ENCODE measurements at regions not wholly inside any gene's neighbourhood (a gene's known extent, or its start where the extent isn't known, plus 50 kb on each side); places are given as distances from the start of the nearest gene placed in this dataset.

- no peak for DNase-seq (ENCODE audit: low spot score)
These were observed 221.7 kb upstream of the TMC3 start for GRCh38 chr15:81595752-81596151.

- no peak for DNase-seq (ENCODE audit: low spot score)
These were observed 215.7 kb upstream of the TMC3 start for GRCh38 chr15:81589671-81590070.

GRCh38 chr15:81575436-81576123, 201.6 kb upstream of the TMC3 start:
- no peak for DNase-seq (ENCODE audit: low spot score)

GRCh38 chr15:81573098-81573746, 199.2 kb upstream of the TMC3 start:
- DNase-seq (ENCODE audit: low spot score): peak; percentile 43

- DNase-seq (ENCODE audit: low spot score): no peak
These were observed 198.2 kb upstream of the TMC3 start for GRCh38 chr15:81572190-81572589.

GRCh38 chr15:81569286-81570080, 195.5 kb upstream of the TMC3 start:
- no peak for DNase-seq (ENCODE audit: low spot score)

GRCh38 chr15:81567924-81568323, 193.9 kb upstream of the TMC3 start:
- no peak for DNase-seq (ENCODE audit: low spot score)

GRCh38 chr15:81562986-81563385, 189.0 kb upstream of the TMC3 start:
- no peak for DNase-seq (ENCODE audit: low spot score)

GRCh38 chr15:81560405-81560804, 186.4 kb upstream of the TMC3 start:
- no peak for DNase-seq (ENCODE audit: low spot score)

- no peak for DNase-seq (ENCODE audit: low spot score)
These were observed 184.0 kb upstream of the TMC3 start for GRCh38 chr15:81558056-81558455.

GRCh38 chr15:81555346-81555745, 181.3 kb upstream of the TMC3 start:
- DNase-seq (ENCODE audit: low spot score): no peak

- DNase-seq (ENCODE audit: low spot score): peak; percentile 3
These were observed 174.5 kb upstream of the TMC3 start for GRCh38 chr15:81548365-81549130.

- DNase-seq (ENCODE audit: low spot score): no peak
These were observed 173.6 kb upstream of the TMC3 start for GRCh38 chr15:81547521-81548132.

- DNase-seq (ENCODE audit: low spot score): no peak
These were observed 170.4 kb upstream of the TMC3 start for GRCh38 chr15:81544385-81544784.

- no peak for DNase-seq (ENCODE audit: low spot score)
These were observed 166.9 kb upstream of the TMC3 start for GRCh38 chr15:81540909-81541308.

- no peak for DNase-seq (ENCODE audit: low spot score)
These were observed 162.3 kb upstream of the TMC3 start for GRCh38 chr15:81536356-81536755.

GRCh38 chr15:81534124-81534523, 160.1 kb upstream of the TMC3 start:
- no peak for DNase-seq (ENCODE audit: low spot score)

- DNase-seq (ENCODE audit: low spot score): no peak
These were observed 158.0 kb upstream of the TMC3 start for GRCh38 chr15:81532001-81532400.

GRCh38 chr15:81531109-81531592, 157.1 kb upstream of the TMC3 start:
- DNase-seq (ENCODE audit: low spot score): no peak

GRCh38 chr15:81530271-81530691, 156.3 kb upstream of the TMC3 start:
- DNase-seq (ENCODE audit: low spot score): no peak

GRCh38 chr15:81529481-81529880, 155.5 kb upstream of the TMC3 start:
- DNase-seq (ENCODE audit: low spot score): no peak

GRCh38 chr15:81526029-81526428, 152.0 kb upstream of the TMC3 start:
- no peak for DNase-seq (ENCODE audit: low spot score)

Measured in SW480 (cell line).